ENCODE measurements at regions not wholly inside any gene's neighbourhood (a gene's known extent, or its start where the extent isn't known, plus 50 kb on each side); places are given as distances from the start of the nearest gene placed in this dataset.
A peak's percentile ranks its signal among the peaks of the same experiment; 100 is the strongest.

DNA sequence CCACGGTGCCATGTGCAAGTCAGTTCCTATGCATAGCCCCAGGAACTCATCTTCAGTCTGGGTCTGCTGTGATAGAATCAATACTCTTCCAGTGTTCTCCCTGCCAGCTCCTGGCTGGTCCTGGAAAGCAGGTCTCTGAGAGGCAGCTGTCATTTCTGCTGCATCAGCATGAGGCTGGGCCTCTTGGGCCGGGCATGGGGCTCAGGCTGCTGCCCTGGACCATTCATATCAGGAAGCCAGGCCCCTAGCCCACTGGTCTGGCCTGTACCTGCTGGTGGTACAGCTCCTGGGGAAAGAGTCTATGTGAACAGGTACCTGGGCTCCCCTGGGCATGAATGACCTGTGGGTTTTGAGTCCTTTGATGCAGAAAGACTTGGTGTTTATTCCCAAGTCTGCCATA, 173.6 kb upstream of the CSF3R start:
- WGBS, 2 donors, result 72 to 81% methylated on average over 2 of the region's 2 CpGs
- no peak overlapping the region for H3K4me3 ChIP-seq (replicated peaks in 1 of 3)
- H3K27ac ChIP-seq, result no peak overlapping the region
- H3K36me3 ChIP-seq, result no peaks in the 10 kb centered on the region
- TF ChIP-seq, protein P1, sequence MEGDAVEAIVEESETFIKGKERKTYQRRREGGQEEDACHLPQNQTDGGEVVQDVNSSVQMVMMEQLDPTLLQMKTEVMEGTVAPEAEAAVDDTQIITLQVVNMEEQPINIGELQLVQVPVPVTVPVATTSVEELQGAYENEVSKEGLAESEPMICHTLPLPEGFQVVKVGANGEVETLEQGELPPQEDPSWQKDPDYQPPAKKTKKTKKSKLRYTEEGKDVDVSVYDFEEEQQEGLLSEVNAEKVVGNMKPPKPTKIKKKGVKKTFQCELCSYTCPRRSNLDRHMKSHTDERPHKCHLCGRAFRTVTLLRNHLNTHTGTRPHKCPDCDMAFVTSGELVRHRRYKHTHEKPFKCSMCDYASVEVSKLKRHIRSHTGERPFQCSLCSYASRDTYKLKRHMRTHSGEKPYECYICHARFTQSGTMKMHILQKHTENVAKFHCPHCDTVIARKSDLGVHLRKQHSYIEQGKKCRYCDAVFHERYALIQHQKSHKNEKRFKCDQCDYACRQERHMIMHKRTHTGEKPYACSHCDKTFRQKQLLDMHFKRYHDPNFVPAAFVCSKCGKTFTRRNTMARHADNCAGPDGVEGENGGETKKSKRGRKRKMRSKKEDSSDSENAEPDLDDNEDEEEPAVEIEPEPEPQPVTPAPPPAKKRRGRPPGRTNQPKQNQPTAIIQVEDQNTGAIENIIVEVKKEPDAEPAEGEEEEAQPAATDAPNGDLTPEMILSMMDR (IDR thresholded peaks at IDR 0.05), result no peak
- no peak for TF ChIP-seq POLR2A (IDR thresholded peaks at IDR 0.05)
- no peaks in the 10 kb centered on the region for H3K9me3 ChIP-seq
- DNase-seq, result no peak
- H3K4me1 ChIP-seq, result peaks cover 3 to 19% of the 10 kb centered on the region in 2 donors
- no peaks in the 10 kb centered on the region for H3K27me3 ChIP-seq
- intact Hi-C loops (cut with DNase I), result no loop called here

DNA sequence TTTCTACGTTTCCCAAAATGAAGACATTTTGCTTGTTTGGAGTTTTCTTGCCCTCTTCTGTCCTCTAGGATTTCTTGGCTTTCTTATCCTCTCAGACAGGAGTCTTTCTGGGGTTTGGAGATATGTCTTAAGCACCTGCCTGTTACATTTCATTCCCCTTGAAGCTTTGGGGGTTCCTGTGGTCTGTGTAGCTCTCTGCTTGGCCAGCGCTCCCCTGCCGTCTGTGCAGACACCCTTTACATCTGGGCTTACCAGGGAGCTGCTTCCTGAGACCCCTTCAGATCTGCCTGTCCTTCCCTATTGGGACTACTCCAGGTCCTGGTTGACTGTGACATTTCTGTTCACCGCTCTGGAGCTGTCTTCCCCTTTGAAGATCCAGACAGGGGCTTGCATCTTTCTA, 171.9 kb upstream of the CSF3R start:
- Histone ChIP-seq H3K4me3 (replicated peaks in 1 of 3) (no peak overlapping the region), H3K9me3 (no peaks in the 10 kb centered on the region), H3K4me1 (peaks cover 3 to 19% of the 10 kb centered on the region in 2 donors), H3K27ac (no peak overlapping the region), H3K36me3 (no peaks in the 10 kb centered on the region), H3K27me3 (no peaks in the 10 kb centered on the region)
- no peak for DNase-seq
- intact Hi-C loops (cut with DNase I), result no loop called here
- no peak for TF ChIP-seq POLR2A (IDR thresholded peaks at IDR 0.05)
- TF ChIP-seq, protein P1 (IDR thresholded peaks at IDR 0.05), result no peak
- 79 to 80% methylated on average over 4 of the region's 4 CpGs for WGBS, 2 donors

DNA sequence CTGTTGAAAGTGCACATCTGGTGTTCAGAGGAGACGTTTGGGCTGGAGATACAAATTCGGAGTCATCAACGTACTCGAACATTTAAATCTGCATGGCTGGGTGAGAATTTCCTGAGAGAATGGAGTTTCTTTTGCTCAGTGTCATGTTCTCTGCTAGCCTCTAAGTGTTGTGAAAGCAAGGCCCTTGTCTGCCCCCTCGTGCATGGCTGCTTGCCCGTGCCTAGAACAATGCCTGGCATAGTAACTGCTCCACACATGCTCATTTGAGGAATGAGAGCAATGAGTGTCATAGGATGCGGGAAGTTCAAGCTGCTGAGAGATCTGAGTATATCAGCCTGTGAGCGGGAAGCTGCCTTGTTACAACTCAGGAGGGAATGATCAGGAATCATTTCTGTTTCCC, 171.1 kb upstream of the CSF3R start:
- peak; percentile 85 to 87 for DNase-seq
- H3K36me3 ChIP-seq, result no peaks in the 10 kb centered on the region
- WGBS, 2 donors, result 18 to 21% methylated on average over 8 of the region's 8 CpGs
- H3K27me3 ChIP-seq, result no peaks in the 10 kb centered on the region
- no peak overlapping the region for H3K4me3 ChIP-seq (replicated peaks in 1 of 3)
- TF ChIP-seq, protein P1 (IDR thresholded peaks at IDR 0.05), result peak in 1 of 6 experiments; percentile 32
- TF ChIP-seq POLR2A (IDR thresholded peaks at IDR 0.05), result no peak
- intact Hi-C loops (cut with DNase I), result no loop called here
- peaks cover 3 to 19% of the 10 kb centered on the region in 2 donors for H3K4me1 ChIP-seq
- no peaks in the 10 kb centered on the region for H3K9me3 ChIP-seq
- no peak overlapping the region for H3K27ac ChIP-seq

DNA sequence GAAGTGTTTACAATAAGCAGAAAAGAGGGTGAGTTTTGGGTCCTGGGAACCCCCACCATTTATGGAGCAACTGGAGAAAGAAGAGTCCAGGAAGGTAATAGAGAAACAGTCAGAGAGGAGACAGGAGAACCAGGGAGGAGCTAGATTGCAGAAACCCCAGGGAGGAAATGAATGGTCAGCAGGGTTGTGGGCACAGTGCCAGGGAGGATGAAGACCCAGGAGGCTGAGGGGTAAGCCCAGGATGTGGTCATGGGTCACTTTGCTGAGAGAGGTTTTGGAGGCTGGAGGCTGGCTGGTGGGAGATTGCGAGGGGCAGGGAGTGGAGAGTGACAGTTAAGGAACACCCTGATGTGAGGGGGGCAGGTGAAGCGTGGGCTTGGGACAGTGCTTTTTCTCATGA, 169.9 kb upstream of the CSF3R start:
- no peak for DNase-seq
- H3K4me1 ChIP-seq, result peaks cover 3 to 19% of the 10 kb centered on the region in 2 donors

DNA sequence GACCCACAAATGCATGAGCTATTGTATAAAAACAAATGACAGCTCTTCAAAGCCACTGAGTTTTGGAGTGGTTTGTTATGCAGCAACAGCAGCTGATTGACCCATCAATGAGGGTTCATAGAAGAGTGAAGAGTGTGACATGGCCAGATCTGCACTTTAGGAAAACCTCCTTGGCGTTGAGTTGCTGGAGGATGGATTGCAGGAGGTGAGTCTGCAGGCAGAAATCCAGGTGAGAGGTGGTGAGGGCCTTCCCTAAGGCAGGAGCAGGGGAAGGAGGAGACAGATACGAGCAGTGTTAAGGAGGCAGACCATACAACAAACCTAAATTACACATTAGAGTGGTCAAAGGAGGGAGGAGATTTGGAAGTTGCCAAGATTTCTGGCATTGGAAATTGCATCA, 169.3 kb upstream of the CSF3R start:
- Histone ChIP-seq H3K27ac (no peak overlapping the region), H3K36me3 (no peaks in the 10 kb centered on the region), H3K9me3 (no peaks in the 10 kb centered on the region), H3K4me3 (replicated peaks in 1 of 3) (no peak overlapping the region), H3K4me1 (peaks cover 3 to 19% of the 10 kb centered on the region in 2 donors), H3K27me3 (no peaks in the 10 kb centered on the region)
- intact Hi-C loops (cut with DNase I), result no loop called here
- TF ChIP-seq, protein P1 (IDR thresholded peaks at IDR 0.05), result no peak
- 44 to 45% methylated on average over 2 of the region's 2 CpGs for WGBS, 2 donors
- DNase-seq, result no peak

More for the DNA sequence above, 169.9 kb upstream of the CSF3R start:
- H3K9me3 ChIP-seq, result no peaks in the 10 kb centered on the region
- TF ChIP-seq POLR2A (IDR thresholded peaks at IDR 0.05), result no peak
- TF ChIP-seq, protein P1 (IDR thresholded peaks at IDR 0.05), result no peak
- intact Hi-C loops (cut with DNase I), result no loop called here
- no peak overlapping the region for H3K27ac ChIP-seq
- WGBS, 2 donors, result 87 to 91% methylated on average over 2 of the region's 2 CpGs
- no peaks in the 10 kb centered on the region for H3K27me3 ChIP-seq
- no peak overlapping the region for H3K4me3 ChIP-seq (replicated peaks in 1 of 3)
- H3K36me3 ChIP-seq, result no peaks in the 10 kb centered on the region
